Ramos (cell line): ENCODE measurements at regions not wholly inside any gene's neighbourhood (a gene's known extent, or its start where the extent isn't known, plus 50 kb on each side); places are given as distances from the start of the nearest gene placed in this dataset.

Source experiments
- in situ Hi-C: fragments of 300-500 bp; cut with MboI; formaldehyde crosslinking; loops from one replicate; pipeline ENCODE4 v1.14.3; 2022; ENCODE audit warnings: low sequenced_read_pairs; ENCODE audit not compliant: unreplicated experiment

- in situ Hi-C loops, result no loop called here
Observed at GRCh38 chr5:14959399-14960119, 88.0 kb upstream of the ANKH start.

- in situ Hi-C loops, result no loop called here
Observed at GRCh38 chr5:14958188-14958587, 86.6 kb upstream of the ANKH start.

GRCh38 chr5:14956423-14957046 is 85.0 kb upstream of the ANKH start:
- in situ Hi-C loops, result no loop called here

GRCh38 chr5:14954616-14955343 is 83.2 kb upstream of the ANKH start:
- in situ Hi-C loops, result no loop called here

- in situ Hi-C loops, result no loop called here
Observed at GRCh38 chr5:14954216-14954615, 82.6 kb upstream of the ANKH start.

GRCh38 chr5:14953075-14953607 is 81.6 kb upstream of the ANKH start:
- in situ Hi-C loops, result no loop called here

- in situ Hi-C loops, result no loop called here
Observed at GRCh38 chr5:14948383-14948782, 76.8 kb upstream of the ANKH start.

- in situ Hi-C loops, result no loop called here
Observed at GRCh38 chr5:14946815-14947620, 75.4 kb upstream of the ANKH start.

GRCh38 chr5:14945450-14945849 is 73.9 kb upstream of the ANKH start:
- in situ Hi-C loops, result no loop called here

- in situ Hi-C loops, result no loop called here
Observed at GRCh38 chr5:14944996-14945395, 73.4 kb upstream of the ANKH start.

- in situ Hi-C loops, result no loop called here
Observed at GRCh38 chr5:14944350-14944739, 72.8 kb upstream of the ANKH start.

- in situ Hi-C loops, result no loop called here
Observed at GRCh38 chr5:14942212-14942611, 70.6 kb upstream of the ANKH start.

GRCh38 chr5:14937254-14937653 is 65.7 kb upstream of the ANKH start:
- in situ Hi-C loops, result no loop called here

- in situ Hi-C loops, result no loop called here
Observed at GRCh38 chr5:14936588-14936987, 65.0 kb upstream of the ANKH start.

- in situ Hi-C loops, result no loop called here
Observed at GRCh38 chr5:14935341-14935740, 63.8 kb upstream of the ANKH start.

GRCh38 chr5:14932902-14933469 is 61.4 kb upstream of the ANKH start:
- in situ Hi-C loops, result no loop called here

GRCh38 chr5:14930486-14930885 is 58.9 kb upstream of the ANKH start:
- in situ Hi-C loops, result no loop called here

- in situ Hi-C loops, result no loop called here
Observed at GRCh38 chr5:14929293-14930065, 57.9 kb upstream of the ANKH start.

- in situ Hi-C loops, result no loop called here
Observed at GRCh38 chr5:14928661-14929060, 57.1 kb upstream of the ANKH start.
